Left renal pelvis (tissue), 4 donors: ENCODE measurements at regions not wholly inside any gene's neighbourhood (a gene's known extent, or its start where the extent isn't known, plus 50 kb on each side); places are given as distances from the start of the nearest gene placed in this dataset.
A peak's percentile ranks its signal among the peaks of the same experiment; 100 is the strongest.

Experiments used
- DNase-seq, 4 donors: peaks; one replicate each; pipeline ENCODE4 v3.0.0-alpha.2; 2013; ENCODE audit warnings: low read depth in 4 of 4, low spot score in 3 of 4

DNA sequence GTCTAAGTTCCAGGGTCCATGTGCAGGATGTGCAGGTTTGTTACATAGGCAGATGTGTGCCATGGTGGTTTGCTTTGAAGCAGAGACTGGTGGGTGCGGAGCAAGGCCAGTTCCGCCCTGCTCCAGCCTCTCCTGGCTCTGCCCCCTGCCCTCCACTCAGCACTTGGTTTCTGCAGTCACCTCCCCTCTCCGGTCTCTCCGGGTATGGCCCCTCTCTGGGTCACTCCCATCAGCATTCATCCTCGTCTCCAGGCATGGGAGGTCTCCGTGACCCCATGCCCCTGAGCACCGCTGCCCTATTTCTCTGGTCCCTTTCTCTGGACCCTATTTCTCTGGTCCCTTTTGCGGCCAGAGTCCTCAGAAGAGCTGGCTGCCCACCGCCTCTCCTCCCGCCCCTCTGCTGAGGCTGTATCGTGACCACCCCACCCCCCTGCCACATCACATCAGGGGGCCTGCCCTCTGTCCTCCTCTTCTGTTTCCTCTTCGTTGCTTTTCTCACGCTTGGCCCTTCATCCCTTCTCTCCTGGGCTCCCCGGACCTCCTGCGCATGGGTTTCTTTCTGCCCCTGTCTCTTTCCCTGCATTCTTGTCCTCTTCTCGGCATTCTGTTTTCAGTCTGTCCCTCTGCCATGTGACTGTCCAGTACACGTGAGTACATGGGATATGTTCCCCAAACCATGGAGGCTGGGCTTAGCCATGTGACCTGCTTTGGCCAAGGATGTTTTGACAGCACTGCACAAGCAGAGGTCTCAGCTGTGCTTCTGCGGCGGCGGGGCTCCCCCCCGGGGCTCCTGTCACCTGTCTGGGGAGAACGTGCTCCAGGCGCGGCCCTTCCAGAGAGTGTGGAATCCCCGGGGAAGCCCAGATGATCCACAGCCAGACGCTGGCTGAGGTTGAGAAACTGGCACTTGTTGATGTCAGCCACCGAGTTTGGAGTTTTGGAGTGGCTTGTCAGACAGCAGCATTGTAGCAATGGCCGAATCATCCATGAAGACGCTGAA lies 54.4 kb upstream of the C1orf174 start:
- no peak for DNase-seq

DNA sequence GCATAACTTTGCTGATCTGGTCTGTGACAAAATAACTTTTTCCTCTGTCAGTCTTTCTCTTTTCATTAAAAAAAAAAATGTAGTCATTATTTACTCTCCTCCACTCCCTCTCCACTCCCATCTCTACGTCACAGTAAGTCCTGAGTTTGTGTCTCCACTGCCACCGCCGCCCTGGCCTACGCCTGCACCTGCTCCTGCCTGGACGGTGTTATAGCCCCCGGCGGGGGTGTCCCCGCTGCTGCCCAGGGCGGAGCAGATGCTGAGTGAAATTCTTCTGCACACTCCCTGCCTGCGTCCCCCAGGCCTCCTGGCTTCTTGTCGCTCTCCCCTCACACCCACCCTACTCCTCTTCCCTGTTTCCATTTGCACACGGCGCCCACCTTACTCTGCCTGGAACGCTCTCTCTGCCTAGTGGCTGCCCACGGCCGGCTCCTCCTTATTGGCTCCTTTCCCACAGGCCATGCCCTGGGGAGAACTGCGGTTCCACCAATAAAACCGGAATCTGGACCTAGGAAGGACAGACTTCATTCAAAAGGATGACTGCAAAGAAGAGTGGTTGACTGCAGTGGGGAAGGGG lies 55.2 kb upstream of the C1orf174 start:
- DNase-seq = no peak

DNA sequence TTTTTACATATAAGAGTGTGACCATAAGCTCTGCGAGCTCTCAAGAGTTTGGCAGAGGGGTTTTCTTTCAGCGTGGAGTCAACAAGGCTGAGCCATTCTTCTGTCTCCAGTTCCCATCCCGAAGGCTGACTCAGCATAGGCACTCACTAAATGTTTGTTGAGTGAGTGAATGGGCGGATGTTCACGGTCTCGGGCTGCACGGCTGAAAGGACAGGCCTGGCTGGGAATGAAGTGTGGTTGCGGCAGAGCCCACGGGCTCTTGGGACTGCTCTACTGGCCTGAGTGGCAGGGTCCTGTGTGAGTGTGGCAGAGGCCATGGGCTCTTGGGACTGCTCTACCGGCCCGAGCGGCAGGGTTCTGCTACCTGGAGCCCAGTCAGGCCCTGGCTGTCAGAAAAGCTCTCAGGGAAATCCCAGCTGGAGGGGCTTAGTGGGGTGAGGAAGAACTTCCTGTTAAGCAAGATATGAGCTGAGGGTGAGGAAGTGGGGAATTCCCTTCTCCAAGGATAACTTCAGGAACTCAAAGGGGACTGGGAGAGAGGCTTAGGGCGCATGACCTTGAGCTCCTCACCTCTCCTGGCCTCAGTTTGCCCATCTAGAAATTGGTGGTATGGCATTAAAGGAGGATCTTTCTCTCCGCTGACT lies 56.6 kb upstream of the C1orf174 start:
- no peak for DNase-seq

DNA sequence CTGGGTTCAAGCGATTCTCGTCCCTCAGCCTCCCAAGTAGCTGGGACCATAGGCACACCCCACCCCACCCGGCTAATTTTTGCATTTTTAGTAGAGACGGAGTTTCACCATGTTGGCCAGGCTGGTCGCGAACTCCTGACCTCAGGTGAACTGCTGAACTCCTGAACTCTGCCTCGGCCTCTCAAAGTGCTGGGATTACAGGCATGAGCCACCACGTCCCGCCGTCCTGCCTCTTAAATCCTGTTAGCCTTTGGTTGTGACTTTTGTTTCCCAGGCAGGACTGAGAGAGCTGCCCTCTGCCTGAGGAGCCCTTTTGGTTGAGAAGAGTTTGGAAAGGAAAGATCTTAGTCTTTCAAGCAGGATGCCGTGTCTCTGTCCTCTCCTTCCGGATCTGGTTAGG lies 59.3 kb upstream of the C1orf174 start:
- no peak for DNase-seq

DNA sequence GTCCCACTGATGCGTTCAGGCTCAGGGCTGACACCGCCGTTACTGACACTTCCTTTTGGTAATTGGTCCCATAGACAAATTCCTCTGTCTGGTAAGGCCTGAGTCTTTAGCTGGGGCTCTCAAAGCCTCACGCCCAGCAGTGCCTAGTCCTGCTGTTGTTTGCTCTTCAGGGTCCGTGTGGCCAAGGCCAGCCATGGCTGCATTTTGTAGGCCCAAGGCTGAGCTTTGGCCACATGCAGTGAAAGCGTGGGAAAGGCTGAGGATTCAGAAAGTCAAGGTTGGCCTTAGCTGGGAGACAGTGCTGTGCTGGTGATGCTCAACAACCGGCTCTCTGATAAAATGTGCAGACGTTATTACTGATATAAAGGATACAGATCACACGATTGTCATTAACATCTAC lies 63.5 kb upstream of the C1orf174 start:
- no peak for DNase-seq

DNA sequence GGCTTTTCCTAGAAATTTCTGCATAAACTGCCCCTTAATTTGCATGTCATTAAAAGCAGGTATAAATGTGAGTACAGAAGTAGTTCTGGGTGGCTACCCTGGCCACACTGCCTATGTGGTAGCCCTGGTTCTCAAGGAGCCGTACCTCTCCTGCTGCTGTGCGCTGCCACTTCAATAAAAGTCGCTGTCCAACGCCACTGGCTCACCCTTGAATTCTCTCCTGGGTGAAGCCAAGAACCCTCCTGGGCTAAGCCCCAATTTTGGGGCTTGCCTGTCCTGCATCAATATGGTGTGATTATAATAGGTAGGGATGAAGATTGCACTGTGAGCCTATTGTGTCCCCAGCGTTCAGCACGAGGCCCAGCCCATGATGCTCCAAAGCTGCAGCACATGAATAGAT lies 65.6 kb upstream of the C1orf174 start:
- no peak for DNase-seq

DNA sequence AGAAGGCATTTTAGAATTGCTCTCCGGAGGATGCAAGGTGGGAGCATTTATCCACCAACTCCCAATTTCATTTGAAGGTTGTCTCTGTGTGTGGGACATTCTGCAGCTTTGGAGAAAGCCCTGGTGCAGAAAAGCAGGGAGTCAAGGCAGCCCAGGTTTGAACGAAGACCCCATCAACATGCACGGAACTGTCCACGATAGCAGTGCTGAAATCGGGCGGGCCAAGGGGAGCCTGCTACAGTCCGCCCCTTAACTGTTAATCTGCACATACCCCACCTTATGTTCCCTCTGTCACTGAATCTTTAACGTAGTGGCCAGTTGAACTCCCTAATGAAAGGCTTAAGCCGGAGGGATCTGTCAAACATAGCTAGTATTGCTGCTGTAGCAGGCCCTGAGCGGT lies 68.8 kb upstream of the C1orf174 start:
- peak in 1 of 4 donors; percentile 30 for DNase-seq

DNA sequence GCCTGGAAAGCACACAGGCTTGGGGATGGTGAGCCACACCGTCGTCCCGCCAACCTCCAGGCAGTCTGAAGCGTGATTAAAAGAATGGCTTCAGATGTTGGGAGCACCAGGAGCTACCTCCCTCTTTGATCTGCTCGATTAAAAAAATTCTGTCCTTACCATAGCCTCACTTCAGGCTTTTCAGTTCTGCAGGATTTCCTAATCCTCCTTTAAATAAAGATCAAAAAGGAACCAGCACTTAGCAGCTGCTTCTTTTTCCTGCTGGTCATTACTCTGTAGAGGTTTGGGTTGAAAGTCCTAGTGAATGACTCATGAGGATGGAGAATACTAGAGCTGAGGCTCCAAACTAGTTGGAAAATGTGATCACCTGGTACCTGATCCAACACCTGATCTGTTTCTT lies 71.9 kb upstream of the C1orf174 start:
- no peak for DNase-seq

DNA sequence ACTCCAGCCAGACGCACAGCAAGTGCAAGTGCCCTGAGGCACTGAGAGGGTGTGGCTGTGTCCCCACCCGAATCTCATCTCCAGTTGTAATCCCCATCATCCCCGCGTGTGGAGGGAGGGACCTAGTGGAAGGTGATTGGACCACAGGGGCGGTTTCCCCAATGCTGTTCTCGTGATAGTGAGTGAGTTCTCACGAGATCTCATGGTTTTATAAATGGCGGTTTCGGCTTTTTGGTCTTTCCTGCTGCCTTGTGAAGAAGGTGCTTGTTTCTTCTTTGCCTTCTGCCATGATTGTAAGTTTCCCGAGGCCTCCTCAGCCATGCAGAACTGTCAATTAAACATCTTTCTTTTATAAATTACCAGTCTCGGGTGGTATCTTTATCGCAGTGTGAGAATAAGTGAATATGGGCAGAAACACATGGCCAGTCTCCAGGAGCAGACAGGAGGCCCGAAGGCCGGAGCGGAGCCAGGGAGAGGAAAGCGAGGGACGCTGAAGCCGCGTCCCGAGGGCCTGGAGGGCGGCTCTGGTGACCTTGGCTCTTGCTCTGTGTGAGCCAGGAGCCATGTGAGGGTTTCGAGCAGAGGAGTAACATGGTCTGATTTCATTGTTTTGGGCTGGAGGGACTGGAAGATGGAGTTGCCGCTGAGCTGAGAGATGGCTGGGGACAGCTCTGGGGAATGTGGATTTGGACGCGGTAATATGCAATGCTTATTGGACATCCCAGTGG lies 76.0 kb upstream of the C1orf174 start:
- DNase-seq = no peak

DNA sequence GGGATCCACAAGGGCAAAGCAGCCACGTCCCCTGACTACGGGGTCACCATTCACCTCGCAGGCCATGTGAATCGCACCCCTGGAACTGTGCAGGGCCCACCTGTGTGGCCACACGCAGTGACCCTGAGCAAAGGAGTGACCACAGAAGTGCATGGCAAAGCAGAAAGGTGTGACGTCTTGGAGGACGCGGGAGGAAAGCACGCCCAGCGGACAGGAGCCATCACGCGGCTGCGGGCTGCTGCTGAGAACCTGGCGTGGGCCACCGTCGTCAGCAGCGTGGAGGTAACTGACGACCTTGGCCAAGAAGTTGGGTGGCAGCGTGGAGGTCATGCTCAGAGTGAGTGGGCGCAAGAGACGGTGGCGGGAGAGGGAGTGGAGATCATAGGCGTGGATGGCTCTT lies 76.7 kb upstream of the C1orf174 start:
- DNase-seq = no peak

DNA sequence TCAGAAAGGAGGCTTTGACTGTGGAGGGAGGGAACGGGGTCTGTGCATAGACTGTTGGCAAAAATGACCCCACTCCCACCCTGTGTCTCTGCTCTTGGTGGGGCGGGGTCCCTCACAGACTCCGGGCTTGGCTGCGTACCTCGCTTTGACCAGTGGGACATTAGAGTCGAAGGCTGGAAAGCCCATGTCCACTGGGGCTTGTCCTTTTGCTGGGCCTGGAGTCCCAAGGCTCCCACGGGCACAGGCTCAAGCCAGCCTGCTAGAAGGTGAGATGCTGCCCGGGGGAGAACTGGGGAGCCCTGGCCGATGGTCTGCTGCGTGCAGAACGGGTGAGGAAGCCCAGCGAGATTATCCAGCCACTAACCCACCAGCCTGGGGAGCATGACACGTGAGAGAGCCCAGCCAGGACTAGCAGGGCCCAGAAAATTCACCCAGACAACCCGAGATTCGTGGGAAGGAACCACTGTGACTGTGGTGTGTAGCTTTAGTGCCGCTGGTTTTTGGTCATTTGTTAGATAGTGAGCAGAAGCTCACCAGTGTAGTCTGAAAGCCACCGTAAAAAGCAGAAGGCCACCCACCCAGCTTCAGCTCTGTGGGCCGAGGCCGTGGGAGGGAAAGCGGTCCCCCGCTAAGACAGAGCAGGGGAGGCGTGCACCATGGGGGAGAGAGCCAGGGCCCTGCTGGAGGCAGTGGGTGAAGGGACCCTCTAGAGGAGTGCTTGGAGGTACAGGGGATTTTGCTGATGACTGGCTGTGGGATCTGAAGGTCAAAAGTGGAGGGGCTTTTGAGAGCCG lies 78.3 kb upstream of the C1orf174 start:
- DNase-seq = no peak

DNA sequence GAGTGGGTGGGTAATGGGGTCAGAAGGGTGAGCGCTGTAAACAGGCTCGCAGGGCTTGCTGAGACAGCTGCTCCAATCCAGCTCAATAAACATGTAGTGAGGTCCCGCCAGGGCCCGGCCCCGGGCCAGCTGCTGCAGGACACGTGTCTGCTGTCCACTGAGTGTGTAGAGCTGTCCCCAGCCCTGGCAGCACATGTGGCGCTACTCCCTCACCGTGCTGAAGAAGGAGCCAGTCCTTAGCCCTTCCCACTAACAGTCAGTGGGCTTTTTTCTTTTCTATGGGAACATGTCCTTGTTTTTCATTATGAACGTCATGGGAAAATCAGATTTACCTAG lies 78.9 kb upstream of the C1orf174 start:
- peak in 1 of 4 donors; percentile 24 for DNase-seq

DNA sequence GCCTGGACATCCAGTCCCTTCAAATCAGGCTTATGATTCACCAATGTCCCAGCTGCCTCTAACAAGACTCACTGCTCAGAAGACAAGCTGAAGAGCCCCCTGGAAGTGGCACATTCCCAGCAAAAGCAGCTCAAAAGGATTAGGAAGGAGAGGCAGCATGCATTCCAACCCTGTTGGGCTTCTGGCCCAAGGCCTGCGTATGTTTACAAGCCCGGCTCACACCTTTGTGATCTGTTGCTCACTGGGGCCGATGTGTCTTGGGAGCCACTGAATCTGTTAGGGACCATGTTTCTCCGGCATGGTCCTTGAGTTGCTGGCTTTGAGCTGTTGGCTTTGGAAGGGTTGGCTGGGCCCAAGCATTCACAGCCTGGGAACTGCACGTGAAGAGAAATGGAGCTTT lies 81.2 kb upstream of the C1orf174 start:
- no peak for DNase-seq

DNA sequence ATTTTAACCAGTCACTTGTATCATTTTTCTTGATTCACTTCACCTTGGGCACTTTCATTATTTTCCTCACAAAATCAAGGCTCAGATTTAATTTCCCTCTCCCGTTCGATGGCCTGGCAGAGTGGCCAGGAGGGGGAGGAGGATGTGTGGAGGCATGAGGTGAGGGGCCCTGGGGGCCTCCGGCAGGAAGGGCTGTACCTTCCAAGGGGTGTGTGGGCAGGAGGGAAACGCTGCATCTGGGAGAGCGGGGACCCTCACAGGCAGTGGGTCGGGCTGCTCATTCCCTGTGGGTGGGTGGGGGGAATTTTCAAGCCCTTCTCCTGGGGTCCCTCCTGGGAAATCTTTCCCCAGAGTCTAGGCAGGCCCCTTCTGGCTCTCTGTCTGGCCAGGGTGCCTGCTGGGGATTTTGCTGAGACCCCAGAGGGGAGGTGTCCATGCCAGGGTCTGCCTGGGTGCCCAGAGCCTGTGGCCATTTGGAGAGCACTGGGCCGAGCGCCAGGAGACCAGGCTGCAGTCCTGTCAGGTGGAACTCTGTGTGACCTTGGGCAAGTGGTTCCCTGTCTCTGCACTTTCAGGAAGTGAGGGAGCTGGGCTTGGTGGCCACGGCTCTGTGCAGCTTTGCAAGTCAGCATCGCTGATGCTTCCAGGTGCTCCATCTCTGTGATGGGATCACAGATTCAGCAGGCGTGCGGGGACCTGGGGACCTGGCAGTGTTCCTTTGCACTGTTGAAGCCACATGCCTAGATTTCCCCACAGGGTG lies 81.9 kb upstream of the C1orf174 start:
- no peak for DNase-seq

DNA sequence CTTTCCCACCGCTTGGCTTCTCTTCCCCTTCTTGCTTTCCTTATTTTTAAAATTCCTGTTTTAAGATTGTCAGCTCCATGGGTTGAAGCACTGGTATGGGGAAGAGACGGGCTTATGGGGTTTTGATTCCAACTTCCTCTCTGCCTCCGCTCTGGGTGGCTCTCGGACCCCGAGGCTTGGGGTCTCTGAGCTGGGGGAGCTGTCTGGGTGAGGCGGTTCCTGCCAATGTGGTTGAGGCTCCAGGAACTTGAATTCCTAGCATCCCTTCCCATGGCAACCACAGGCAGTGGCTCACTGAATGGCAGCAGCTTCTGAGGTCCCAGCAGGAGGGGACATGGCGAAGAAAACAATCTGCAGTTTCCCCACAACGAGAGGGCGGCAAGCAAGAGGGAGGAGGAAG lies 83.1 kb upstream of the C1orf174 start:
- no peak for DNase-seq

DNA sequence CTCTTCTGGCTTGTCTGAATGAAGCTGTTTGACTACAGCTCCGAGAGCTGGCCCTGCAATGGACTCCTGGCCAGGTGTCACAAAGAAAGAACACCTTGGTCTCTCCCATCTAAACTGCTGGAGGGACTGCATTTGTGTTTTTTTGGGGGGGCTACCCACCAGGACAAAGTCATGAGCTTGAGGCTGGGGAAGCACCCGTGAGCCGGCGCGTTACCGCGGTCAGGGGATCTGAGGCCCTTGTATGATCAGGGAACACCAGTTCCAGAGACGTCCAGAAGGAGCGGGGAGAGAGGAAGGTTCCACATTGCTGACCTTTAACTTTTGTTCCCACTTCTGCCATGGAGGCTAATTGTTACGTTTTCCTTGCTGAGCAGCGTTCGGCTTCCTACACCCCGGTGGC lies 84.5 kb upstream of the C1orf174 start:
- no peak for DNase-seq

DNA sequence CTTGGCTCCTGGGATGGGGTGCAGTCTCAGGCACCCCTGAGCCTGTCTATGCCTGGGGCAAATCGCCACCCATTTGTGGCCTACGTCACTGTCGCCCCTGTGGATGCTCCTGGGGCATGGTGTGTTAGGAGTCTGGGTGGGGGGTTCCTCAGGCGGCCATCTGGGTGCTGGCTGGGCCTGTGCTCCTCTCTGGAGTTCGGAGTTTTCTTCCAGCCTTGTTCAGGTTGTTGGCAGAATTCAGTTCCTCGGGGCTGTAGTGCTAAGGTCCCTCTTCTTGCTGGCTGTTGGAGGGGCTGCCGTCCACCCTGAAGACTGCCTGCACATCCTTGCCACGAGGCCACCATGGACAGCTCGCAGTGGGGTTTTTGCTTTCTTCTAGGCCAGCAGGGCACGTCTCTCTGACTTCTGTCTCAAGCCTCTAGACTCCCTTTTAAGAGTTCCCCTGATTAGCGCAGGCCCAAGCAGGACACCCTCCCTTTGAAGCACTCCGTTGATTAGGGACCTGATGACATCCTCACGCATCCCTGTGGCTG lies 86.7 kb upstream of the C1orf174 start:
- no peak for DNase-seq

DNA sequence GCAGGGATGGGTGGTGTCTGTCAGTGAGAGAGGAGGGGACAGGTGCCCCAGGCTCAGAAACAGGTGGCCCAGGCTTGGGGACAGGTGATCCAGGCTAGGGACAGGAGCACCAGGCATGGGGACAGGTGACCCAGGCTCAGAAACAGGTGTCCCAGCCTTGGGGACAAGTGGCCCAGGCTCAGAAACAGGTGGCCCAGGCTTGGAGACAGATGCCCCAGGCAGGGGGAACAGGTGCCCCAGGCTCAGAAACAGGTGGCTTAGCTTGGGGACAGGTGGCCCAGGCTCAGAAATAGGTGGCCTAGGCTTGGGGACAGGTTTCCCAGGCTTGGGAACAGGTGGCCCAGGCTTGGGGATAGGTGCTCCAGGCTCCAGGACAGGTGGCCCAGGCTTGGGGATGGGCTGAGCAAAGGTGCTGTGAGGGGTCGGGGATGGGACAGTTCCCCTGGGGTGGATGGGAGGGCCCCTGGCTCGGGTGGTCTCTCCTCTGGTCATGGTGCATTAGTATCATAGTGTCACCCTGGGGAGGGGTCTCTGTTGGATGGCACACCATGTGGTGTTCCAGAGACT lies 87.7 kb upstream of the C1orf174 start:
- DNase-seq = no peak

DNA sequence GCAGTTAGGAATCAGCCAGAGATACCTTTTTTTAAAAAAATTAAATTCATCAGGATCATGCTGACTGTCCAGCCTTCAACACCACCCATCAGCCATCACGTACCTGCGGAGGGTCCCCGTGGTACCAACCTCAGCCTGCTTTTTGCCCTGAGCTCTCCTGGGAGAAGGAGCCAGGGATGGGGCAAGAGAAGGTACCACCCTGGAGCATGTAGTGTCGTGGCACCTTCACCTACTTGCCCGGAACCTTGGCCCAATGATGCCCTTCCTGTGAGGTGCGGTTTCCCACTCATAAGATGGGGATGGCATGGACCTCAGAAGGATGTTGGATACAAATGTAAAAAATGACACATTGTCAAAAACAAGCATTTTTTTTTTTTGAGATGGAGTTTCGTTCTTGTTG lies 88.4 kb upstream of the C1orf174 start:
- no peak for DNase-seq
